BE2C (cell line): ENCODE measurements at regions not wholly inside any gene's neighbourhood (a gene's known extent, or its start where the extent isn't known, plus 50 kb on each side); places are given as distances from the start of the nearest gene placed in this dataset.

ENCODE experiments used
- DNase-seq: peaks from one replicate; pipeline ENCODE4 v3.0.0-alpha.2; 2020
- H3K27me3 ChIP-seq: fragments of 250-450 bp; sonication (Bioruptor Pico); 2 replicates; pipeline ENCODE4 v1.5.1; 2020; ENCODE audit warnings: mild to moderate bottlenecking
- H3K36me3 ChIP-seq: fragments of 250-450 bp; sonication (Bioruptor Pico); 2 replicates; pipeline ENCODE4 v1.5.1; 2020; ENCODE audit warnings: mild to moderate bottlenecking
- H3K4me1 ChIP-seq: fragments of 250-450 bp; sonication (Bioruptor Pico); 2 replicates; pipeline ENCODE4 v1.5.1; 2020
- H3K4me3 ChIP-seq: 2 replicates; pipeline ENCODE4 v1.5.1; 2011; ENCODE audit warnings: low read depth, low read length
- H3K9me3 ChIP-seq: fragments of 250-450 bp; sonication (Bioruptor Pico); 2 replicates; pipeline ENCODE4 v1.5.1; 2020
- CTCF ChIP-seq: IDR thresholded peaks from 2 replicates; pipeline ENCODE4 v1.5.1; 2012; ENCODE audit warnings: mild to moderate bottlenecking, low read depth, low read length

GRCh38 chr6:84459401-84459800 lies 232.0 kb upstream of the CEP162 start:
- Histone ChIP-seq H3K4me3 (no peak overlapping the region), H3K9me3 (no peaks in the 10 kb centered on the region), H3K27me3 (no peaks in the 10 kb centered on the region), H3K36me3 (no peaks in the 10 kb centered on the region), H3K4me1 (no peaks in the 10 kb centered on the region; the same call in 1 of the 2 replicates)
- no peak for DNase-seq
- no peak for TF ChIP-seq CTCF

- Histone ChIP-seq H3K27me3 (no peaks in the 10 kb centered on the region), H3K4me3 (no peak overlapping the region), H3K9me3 (no peaks in the 10 kb centered on the region), H3K4me1 (no peaks in the 10 kb centered on the region), H3K36me3 (no peaks in the 10 kb centered on the region)
- DNase-seq: no peak
- TF ChIP-seq CTCF: no peak
Measured at GRCh38 chr6:84458271-84458670, 230.8 kb upstream of the CEP162 start.

- TF ChIP-seq CTCF: no peak
Measured at GRCh38 chr6:84457276-84457675, 229.8 kb upstream of the CEP162 start.

GRCh38 chr6:84456803-84457202 lies 229.4 kb upstream of the CEP162 start:
- H3K36me3 ChIP-seq: no peaks in the 10 kb centered on the region
- H3K4me3 ChIP-seq: no peak overlapping the region
- no peaks in the 10 kb centered on the region for H3K27me3 ChIP-seq
- no peaks in the 10 kb centered on the region for H3K9me3 ChIP-seq
- H3K4me1 ChIP-seq: no peaks in the 10 kb centered on the region
- DNase-seq: no peak
- no peak for TF ChIP-seq CTCF

More at GRCh38 chr6:84457276-84457675, 229.8 kb upstream of the CEP162 start:
- Histone ChIP-seq H3K27me3 (no peaks in the 10 kb centered on the region), H3K36me3 (no peaks in the 10 kb centered on the region), H3K9me3 (no peaks in the 10 kb centered on the region), H3K4me3 (no peak overlapping the region), H3K4me1 (no peaks in the 10 kb centered on the region)
- no peak for DNase-seq

- Histone ChIP-seq H3K36me3 (no peaks in the 10 kb centered on the region), H3K4me1 (no peaks in the 10 kb centered on the region), H3K27me3 (no peaks in the 10 kb centered on the region), H3K4me3 (no peak overlapping the region), H3K9me3 (no peaks in the 10 kb centered on the region)
- TF ChIP-seq CTCF: no peak
- no peak for DNase-seq
Measured at GRCh38 chr6:84455511-84456029, 228.1 kb upstream of the CEP162 start.

GRCh38 chr6:84453499-84453898 lies 226.1 kb upstream of the CEP162 start:
- Histone ChIP-seq H3K4me3 (no peak overlapping the region), H3K36me3 (no peaks in the 10 kb centered on the region), H3K4me1 (no peaks in the 10 kb centered on the region), H3K27me3 (no peaks in the 10 kb centered on the region), H3K9me3 (no peaks in the 10 kb centered on the region)
- TF ChIP-seq CTCF: no peak
- DNase-seq: no peak
